ENCODE measurements at regions not wholly inside any gene's neighbourhood (a gene's known extent, or its start where the extent isn't known, plus 50 kb on each side); places are given as distances from the start of the nearest gene placed in this dataset.

- TF ChIP-seq CTCF (IDR thresholded peaks at IDR 0.05; ENCODE audit: borderline replicate concordance, extremely low read depth, low read length, poor library complexity, severe bottlenecking), result no peak
- TF ChIP-seq EZH2 (IDR thresholded peaks at IDR 0.05; ENCODE audit: borderline replicate concordance, low read depth, low read length, severe bottlenecking), result no peak
Observed at GRCh38 chr14:101253948-101254347, 307.3 kb upstream of the DIO3 start.
